ENCODE measurements at regions not wholly inside any gene's neighbourhood (a gene's known extent, or its start where the extent isn't known, plus 50 kb on each side); places are given as distances from the start of the nearest gene placed in this dataset.

- FAIRE-seq (no peak), DNase-seq (ENCODE audit: low read depth in 1 of 2, low spot score in 2 of 2) (no peak)
- TF ChIP-seq JUN (IDR thresholded peaks at IDR 0.05; ENCODE audit: low read depth, low read length), result no peak
- TF ChIP-seq GABPA (IDR thresholded peaks at IDR 0.05; ENCODE audit: borderline replicate concordance, insufficient read depth, low read length), result no peak
- Histone ChIP-seq H2BK120ac (replicated peaks; ENCODE audit: low read depth, low read length) (no peak overlapping the region), H3K9ac (replicated peaks in 1 of 4; ENCODE audit: extremely low read depth in 1 of 4, low read depth in 3 of 4, low read length in 3 of 4) (no peak overlapping the region), H2AK5ac (ENCODE audit: low read depth, low read length) (no peak overlapping the region), H4K91ac (replicated peaks; ENCODE audit: insufficient read length, low read length) (no peak overlapping the region), H3K56ac (replicated peaks; ENCODE audit: insufficient read length, low read depth, low read length) (no peak overlapping the region), H4K5ac (ENCODE audit: insufficient read length, low read depth, low read length) (no peak overlapping the region), H3K79me2 (ENCODE audit: control insufficient read depth in 1 of 2, insufficient read depth in 2 of 2, low read length in 2 of 2) (no peaks in the 10 kb centered on the region), H4K8ac (ENCODE audit: extremely low read depth, insufficient read depth, low read length) (no peak overlapping the region), H2AFZ (ENCODE audit: low read length) (no peak overlapping the region), H2BK12ac (ENCODE audit: low read depth, low read length) (no peak overlapping the region), H3K27ac (ENCODE audit: low read depth, low read length) (no peak overlapping the region), H4K20me1 (replicated peaks in 1 of 2; ENCODE audit: control insufficient read depth in 1 of 2, insufficient read depth in 2 of 2, low read length in 2 of 2) (no peaks in the 10 kb centered on the region), H2BK5ac (ENCODE audit: low read depth, low read length) (no peak overlapping the region), H2BK20ac (ENCODE audit: low read length) (no peak overlapping the region), H3K4ac (replicated peaks; ENCODE audit: insufficient read length, low read depth, low read length) (no peak overlapping the region), H3K4me1 (replicated peaks in 1 of 4; ENCODE audit: control insufficient read depth in 3 of 4, insufficient read depth in 4 of 4, low read length in 3 of 4) (no peaks in the 10 kb centered on the region), H3K4me3 (ENCODE audit: extremely low read depth in 1 of 4, insufficient read depth in 2 of 4, low read depth in 3 of 4, low read length in 4 of 4) (no peak overlapping the region), H2BK15ac (ENCODE audit: low read length) (no peak overlapping the region), H3K36me3 (ENCODE audit: control insufficient read depth in 2 of 4, insufficient read depth in 4 of 4, low read length in 3 of 4) (no peaks in the 10 kb centered on the region), H3K23me2 (ENCODE audit: low read depth, low read length) (no peaks in the 10 kb centered on the region; the same call in 1 of the 2 replicates), H3K4me2 (ENCODE audit: insufficient read depth in 1 of 2, low read depth in 2 of 2, low read length in 2 of 2) (no peak overlapping the region), H3K14ac (ENCODE audit: insufficient read length) (no peak overlapping the region), H3K27me3 (replicated peaks in 1 of 4; ENCODE audit: control insufficient read depth in 3 of 4, extremely low read depth in 1 of 4, insufficient read depth in 3 of 4, low read length in 3 of 4) (no peaks in the 10 kb centered on the region), H3K79me1 (ENCODE audit: low read depth, low read length) (no peaks in the 10 kb centered on the region), H3K9me3 (ENCODE audit: insufficient read depth in 2 of 2, low read depth in 1 of 2, low read length in 1 of 2) (no peaks in the 10 kb centered on the region), H3K18ac (ENCODE audit: extremely low read depth, low read length) (no peak overlapping the region), H3K23ac (ENCODE audit: insufficient read length) (no peak overlapping the region)
- ChIA-PET CTCF (ENCODE audit: partially characterized antibody) (interaction anchor here (1.5 kb wide), 1 partner anchor 19 kb away, joined by 4 read pairs; no protein-coding TSS in a partner anchor), POLR2A (ENCODE audit: partially characterized antibody) (no interaction called here)
- 85% methylated on average over 2 of the region's 2 CpGs; no CpG with 5 or more reads in 1 of the 2 experiments for WGBS, 2 experiments (ENCODE audit: extremely low coverage in 1 of 2, insufficient coverage in 1 of 2, insufficient read length in 1 of 2, insufficient replicate concordance in 2 of 2, low coverage in 1 of 2, low lambda C conversion rate in 2 of 2, missing lambda C conversion rate in 1 of 2)
These were observed 169.9 kb downstream of the DCK start for GRCh38 chr4:71163317-71163716.
